Activated CD4-positive, CD25-positive, alpha-beta regulatory T cell treated with anti-CD3 and anti-CD28 coated beads, Interleukin-2, amount 50 U/mL, for 16 hours (primary cell): ENCODE measurements at regions not wholly inside any gene's neighbourhood (a gene's known extent, or its start where the extent isn't known, plus 50 kb on each side); places are given as distances from the start of the nearest gene placed in this dataset.

Source experiments
- DNase-seq: peaks from one replicate; pipeline ENCODE4 v3.0.0-alpha.2; 2020; ENCODE audit warnings: low read depth, low spot score

GRCh38 chr16:85162478-85163277 lies 50.4 kb upstream of the CIBAR2 start:
- DNase-seq: no peak

GRCh38 chr16:85163278-85164112 lies 51.2 kb upstream of the CIBAR2 start:
- DNase-seq: no peak

- no peak for DNase-seq
These were observed 52.2 kb upstream of the CIBAR2 start for GRCh38 chr16:85164431-85164830.

GRCh38 chr16:85164838-85165516 lies 52.7 kb upstream of the CIBAR2 start:
- no peak for DNase-seq

GRCh38 chr16:85165781-85166180 lies 53.5 kb upstream of the CIBAR2 start:
- DNase-seq: no peak

- DNase-seq: no peak
These were observed 54.0 kb upstream of the CIBAR2 start for GRCh38 chr16:85166281-85166680.

- no peak for DNase-seq
These were observed 54.7 kb upstream of the CIBAR2 start for GRCh38 chr16:85166699-85167588.

GRCh38 chr16:85167589-85168537 lies 55.6 kb upstream of the CIBAR2 start:
- no peak for DNase-seq

GRCh38 chr16:85168732-85169256 lies 56.5 kb upstream of the CIBAR2 start:
- no peak for DNase-seq

- no peak for DNase-seq
These were observed 57.2 kb upstream of the CIBAR2 start for GRCh38 chr16:85169333-85170065.

GRCh38 chr16:85170066-85170491 lies 57.8 kb upstream of the CIBAR2 start:
- no peak for DNase-seq

GRCh38 chr16:85170590-85171003 lies 58.3 kb upstream of the CIBAR2 start:
- no peak for DNase-seq

GRCh38 chr16:85171004-85171758 lies 58.9 kb upstream of the CIBAR2 start:
- DNase-seq: no peak

- DNase-seq: no peak
These were observed 59.6 kb upstream of the CIBAR2 start for GRCh38 chr16:85171759-85172454.

- no peak for DNase-seq
These were observed 60.3 kb upstream of the CIBAR2 start for GRCh38 chr16:85172455-85173145.

- DNase-seq: no peak
These were observed 61.1 kb upstream of the CIBAR2 start for GRCh38 chr16:85173146-85173980.
